ENCODE measurements at regions not wholly inside any gene's neighbourhood (a gene's known extent, or its start where the extent isn't known, plus 50 kb on each side); places are given as distances from the start of the nearest gene placed in this dataset.

DNA sequence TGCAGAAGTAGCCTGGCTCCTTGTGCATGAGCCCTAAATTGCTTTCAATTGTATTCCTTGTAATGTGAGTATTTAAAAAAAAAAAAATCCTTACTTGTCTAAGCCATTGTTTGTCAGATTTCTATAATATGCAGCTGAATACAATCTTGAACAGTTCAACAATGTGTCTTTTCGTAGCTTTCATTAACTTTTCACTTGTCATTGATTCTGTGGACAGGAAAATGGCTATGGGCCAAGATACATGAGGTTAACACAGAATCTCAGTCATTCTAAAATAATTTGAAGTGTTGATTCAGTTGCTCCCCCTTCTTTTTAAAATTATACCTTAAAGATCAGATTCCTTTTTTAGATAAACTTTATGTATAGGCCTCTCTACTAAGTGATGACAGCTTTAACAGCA is 395.8 kb upstream of the KLF12 start:
- peaks cover 0 to 3% (median 0%) of the 10 kb centered on the region in 7 donors for H3K9me3 Mint-ChIP-seq
- H3K27ac ChIP-seq (ENCODE audit: insufficient read depth, low read length, poor library complexity, severe bottlenecking), result no peak overlapping the region
- ATAC-seq (ENCODE audit: low read depth in 2 of 2) (no peak), DNase-seq (no peak)
- H3K27ac Mint-ChIP-seq, result no peak overlapping the region
- H3K36me3 Mint-ChIP-seq, result no peaks in the 10 kb centered on the region
- no peaks in the 10 kb centered on the region for H3K4me1 ChIP-seq (ENCODE audit: control insufficient read depth, insufficient read depth, low read length, poor library complexity, severe bottlenecking)
- H3K36me3 ChIP-seq (ENCODE audit: control insufficient read depth, insufficient read depth, low read length), result no peaks in the 10 kb centered on the region
- no peaks in the 10 kb centered on the region for H3K27me3 ChIP-seq (ENCODE audit: control insufficient read depth, insufficient read depth, low read length)
- no peaks in the 10 kb centered on the region for H3K9me3 ChIP-seq (ENCODE audit: control insufficient read depth in 2 of 2, low read length in 2 of 2)
- H3K4me3 ChIP-seq (ENCODE audit: low read depth, low read length), result no peak overlapping the region
- peaks cover 9% of the 10 kb centered on the region for H3K27me3 Mint-ChIP-seq
- no peak overlapping the region for H3K4me3 Mint-ChIP-seq
- H3K4me1 Mint-ChIP-seq, result no peaks in the 10 kb centered on the region

DNA sequence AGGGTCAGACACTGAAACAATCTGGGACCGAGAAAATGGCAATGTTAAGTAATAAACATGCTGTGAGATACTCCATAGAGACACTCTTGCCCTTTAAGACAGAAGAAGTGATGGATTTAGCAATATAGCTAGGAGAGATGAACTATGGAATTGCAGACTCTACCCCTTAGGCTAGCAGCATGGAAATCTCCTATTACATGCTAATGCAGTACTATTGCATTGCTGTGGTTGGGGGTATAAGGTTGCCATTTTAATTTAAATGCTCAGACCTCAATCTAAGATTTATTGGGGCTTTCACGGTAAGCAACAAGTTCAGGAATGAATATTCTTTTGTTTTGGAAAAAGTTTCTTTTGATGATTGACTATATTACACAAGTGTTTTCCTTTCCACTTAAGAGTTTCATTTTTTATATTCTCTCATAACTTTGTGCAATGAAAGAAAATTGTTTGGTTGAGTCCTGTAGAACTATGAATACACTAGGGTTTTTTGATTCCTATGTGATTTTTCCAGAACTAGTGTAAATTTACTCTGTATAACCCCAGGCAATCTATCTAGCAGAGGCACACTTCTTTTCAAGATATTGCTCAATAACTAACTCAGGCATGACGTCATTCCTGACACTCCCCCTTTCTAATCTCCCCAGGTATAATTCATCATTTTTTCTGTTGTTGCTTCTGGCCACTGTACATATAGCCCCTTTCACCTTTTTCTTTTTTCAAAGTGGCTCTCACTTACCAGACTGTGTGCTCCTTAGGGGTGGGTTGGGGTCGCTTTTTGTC is 394.7 kb upstream of the KLF12 start:
- DNase-seq (no peak), ATAC-seq (ENCODE audit: low read depth in 2 of 2) (no peak)
- H3K27ac Mint-ChIP-seq, result no peak overlapping the region
- no peaks in the 10 kb centered on the region for H3K9me3 ChIP-seq (ENCODE audit: control insufficient read depth in 2 of 2, low read length in 2 of 2)
- H3K36me3 ChIP-seq (ENCODE audit: control insufficient read depth, insufficient read depth, low read length), result no peaks in the 10 kb centered on the region
- H3K9me3 Mint-ChIP-seq, result peaks cover 0 to 3% (median 0%) of the 10 kb centered on the region in 7 donors
- H3K27ac ChIP-seq (ENCODE audit: insufficient read depth, low read length, poor library complexity, severe bottlenecking), result no peak overlapping the region
- H3K4me3 ChIP-seq (ENCODE audit: low read depth, low read length), result no peak overlapping the region
- H3K4me1 ChIP-seq (ENCODE audit: control insufficient read depth, insufficient read depth, low read length, poor library complexity, severe bottlenecking), result no peaks in the 10 kb centered on the region
- H3K4me3 Mint-ChIP-seq, result no peak overlapping the region
- no peaks in the 10 kb centered on the region for H3K4me1 Mint-ChIP-seq
- peaks cover 9% of the 10 kb centered on the region for H3K27me3 Mint-ChIP-seq
- H3K27me3 ChIP-seq (ENCODE audit: control insufficient read depth, insufficient read depth, low read length), result no peaks in the 10 kb centered on the region
- H3K36me3 Mint-ChIP-seq, result no peaks in the 10 kb centered on the region

DNA sequence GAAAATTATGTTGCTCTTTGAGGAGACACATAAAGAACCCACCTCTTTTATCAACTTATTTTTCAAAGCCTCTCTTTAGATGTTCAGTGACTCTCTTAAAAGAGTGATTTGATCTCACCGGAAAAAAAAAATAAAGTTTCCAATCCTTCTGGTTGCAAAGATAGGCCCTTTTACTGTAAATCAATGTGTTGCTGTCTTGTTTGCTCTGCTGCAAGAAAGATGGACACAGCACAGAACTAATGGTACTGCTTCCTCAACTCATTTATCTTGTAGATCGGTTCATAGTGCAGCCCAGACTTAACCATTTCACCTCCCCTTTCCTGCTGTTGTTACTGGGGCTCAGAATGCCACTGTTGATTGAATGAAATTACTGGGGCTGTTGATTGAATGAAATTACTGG is 388.9 kb upstream of the KLF12 start:
- Mint-ChIP-seq H3K4me3 (no peak overlapping the region), H3K27me3 (peaks cover 9% of the 10 kb centered on the region), H3K36me3 (no peaks in the 10 kb centered on the region), H3K4me1 (peaks cover 0 to 6% (median 0%) of the 10 kb centered on the region in 4 donors), H3K9me3 (peaks cover 0 to 4% (median 0%) of the 10 kb centered on the region in 7 donors), H3K27ac (no peak overlapping the region)
- H3K27me3 ChIP-seq (ENCODE audit: control insufficient read depth, insufficient read depth, low read length), result no peaks in the 10 kb centered on the region
- ATAC-seq (ENCODE audit: low read depth in 2 of 2) (no peak), DNase-seq (no peak)
- no peaks in the 10 kb centered on the region for H3K4me1 ChIP-seq (ENCODE audit: control insufficient read depth, insufficient read depth, low read length, poor library complexity, severe bottlenecking)
- no peaks in the 10 kb centered on the region for H3K9me3 ChIP-seq (ENCODE audit: control insufficient read depth in 2 of 2, low read length in 2 of 2)
- no peak overlapping the region for H3K4me3 ChIP-seq (ENCODE audit: low read depth, low read length)
- H3K36me3 ChIP-seq (ENCODE audit: control insufficient read depth, insufficient read depth, low read length), result no peaks in the 10 kb centered on the region
- H3K27ac ChIP-seq (ENCODE audit: insufficient read depth, low read length, poor library complexity, severe bottlenecking), result no peak overlapping the region

DNA sequence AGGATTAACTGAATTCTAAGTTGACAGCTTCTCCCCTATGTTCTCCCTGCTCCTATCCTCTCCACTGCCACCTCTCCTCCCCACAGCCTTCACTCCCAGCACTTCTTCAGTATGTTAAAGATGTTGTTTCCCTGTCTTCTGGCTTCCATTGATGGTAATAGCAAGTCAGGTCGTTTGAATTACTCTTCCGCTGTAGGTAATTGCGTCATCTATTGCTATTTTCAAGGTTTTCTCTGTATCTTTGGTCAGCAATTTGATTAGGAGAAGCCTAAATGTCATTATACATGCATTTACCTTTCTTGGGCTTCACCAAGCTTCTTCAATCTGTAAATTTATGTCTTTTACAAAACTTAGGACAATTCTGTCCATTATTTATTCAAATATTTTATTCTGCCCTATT is 377.3 kb upstream of the KLF12 start:
- Histone ChIP-seq H3K36me3 (ENCODE audit: control insufficient read depth, insufficient read depth, low read length) (no peaks in the 10 kb centered on the region), H3K27me3 (ENCODE audit: control insufficient read depth, insufficient read depth, low read length) (no peaks in the 10 kb centered on the region), H3K4me1 (ENCODE audit: control insufficient read depth, insufficient read depth, low read length, poor library complexity, severe bottlenecking) (no peaks in the 10 kb centered on the region), H3K4me3 (ENCODE audit: low read depth, low read length) (no peak overlapping the region), H3K27ac (ENCODE audit: insufficient read depth, low read length, poor library complexity, severe bottlenecking) (no peak overlapping the region), H3K9me3 (ENCODE audit: control insufficient read depth in 2 of 2, low read length in 2 of 2) (no peaks in the 10 kb centered on the region)
- Mint-ChIP-seq H3K27ac (no peak overlapping the region), H3K36me3 (no peaks in the 10 kb centered on the region), H3K4me1 (no peaks in the 10 kb centered on the region), H3K9me3 (peaks cover 0 to 8% (median 5%) of the 10 kb centered on the region in 7 donors), H3K4me3 (no peak overlapping the region), H3K27me3 (peaks cover 28% of the 10 kb centered on the region)
- DNase-seq (no peak), ATAC-seq (ENCODE audit: low read depth in 2 of 2) (no peak)

DNA sequence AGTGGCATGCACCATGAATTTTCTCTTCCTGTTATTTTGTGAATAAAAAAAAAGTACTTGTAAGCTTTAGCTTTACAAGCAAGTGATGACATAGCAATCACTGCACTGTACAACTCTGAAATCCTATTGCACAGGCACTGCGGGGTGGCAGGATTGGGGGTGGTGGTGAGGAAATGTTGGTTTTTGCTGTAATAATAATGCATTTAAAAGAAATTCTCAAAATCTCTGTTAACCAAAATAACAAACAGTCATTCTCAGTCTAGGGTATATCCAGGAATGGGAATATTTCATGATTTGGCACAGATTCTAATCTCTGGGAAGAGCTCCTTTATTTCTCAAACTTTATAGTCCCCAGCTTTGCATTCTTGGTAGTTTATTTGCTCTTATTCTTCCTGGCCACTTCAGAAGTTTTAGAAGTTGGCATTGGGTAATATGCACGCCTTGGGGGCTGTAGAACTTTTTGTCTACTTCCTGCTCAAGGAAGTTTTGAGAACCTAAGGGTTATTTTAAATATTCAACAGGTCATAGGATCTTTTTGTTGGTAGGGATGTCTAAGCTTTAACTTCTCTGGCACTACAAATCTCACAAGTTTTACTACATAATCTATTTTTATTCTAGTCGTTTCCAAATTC is 353.0 kb upstream of the KLF12 start:
- H3K4me3 ChIP-seq (ENCODE audit: low read depth, low read length), result no peak overlapping the region
- no peaks in the 10 kb centered on the region for H3K27me3 ChIP-seq (ENCODE audit: control insufficient read depth, insufficient read depth, low read length)
- no peaks in the 10 kb centered on the region for H3K4me1 ChIP-seq (ENCODE audit: control insufficient read depth, insufficient read depth, low read length, poor library complexity, severe bottlenecking)

DNA sequence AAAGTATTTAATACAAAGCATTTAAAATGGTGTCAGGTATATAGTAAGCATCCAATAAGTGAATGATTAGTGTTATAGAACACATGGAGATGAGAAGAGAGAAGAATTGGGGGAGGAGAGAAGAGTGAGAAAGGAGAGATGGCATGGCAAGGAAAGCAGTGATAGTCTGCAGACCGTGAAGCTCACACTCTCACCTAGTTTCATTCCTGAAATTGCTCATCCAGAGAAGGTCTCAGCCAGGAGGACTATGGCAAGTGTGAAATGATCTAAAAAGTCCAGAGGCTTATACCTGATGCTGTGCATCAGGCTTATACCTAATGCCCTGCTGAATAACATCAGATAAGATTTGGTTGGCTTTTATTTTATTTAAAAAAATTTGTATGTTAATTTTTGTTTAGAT is 351.6 kb upstream of the KLF12 start:
- Histone ChIP-seq H3K36me3 (ENCODE audit: control insufficient read depth, insufficient read depth, low read length) (no peaks in the 10 kb centered on the region), H3K4me3 (ENCODE audit: low read depth, low read length) (no peak overlapping the region), H3K27me3 (ENCODE audit: control insufficient read depth, insufficient read depth, low read length) (no peaks in the 10 kb centered on the region), H3K4me1 (ENCODE audit: control insufficient read depth, insufficient read depth, low read length, poor library complexity, severe bottlenecking) (no peaks in the 10 kb centered on the region), H3K9me3 (ENCODE audit: control insufficient read depth in 2 of 2, low read length in 2 of 2) (no peaks in the 10 kb centered on the region), H3K27ac (ENCODE audit: insufficient read depth, low read length, poor library complexity, severe bottlenecking) (no peak overlapping the region)
- no peak for DNase-seq
- H3K36me3 Mint-ChIP-seq, result no peaks in the 10 kb centered on the region
- peaks cover 14% of the 10 kb centered on the region for H3K27me3 Mint-ChIP-seq
- no peak overlapping the region for H3K27ac Mint-ChIP-seq
- no peak for ATAC-seq (ENCODE audit: low read depth in 2 of 2)
- peaks cover 0 to 7% (median 3%) of the 10 kb centered on the region in 4 donors for H3K4me1 Mint-ChIP-seq
- H3K4me3 Mint-ChIP-seq, result no peak overlapping the region
- peaks cover 0 to 6% (median 0%) of the 10 kb centered on the region in 7 donors for H3K9me3 Mint-ChIP-seq

More for the DNA sequence above, 353.0 kb upstream of the KLF12 start:
- Mint-ChIP-seq H3K4me3 (no peak overlapping the region), H3K27me3 (peaks cover 14% of the 10 kb centered on the region), H3K36me3 (no peaks in the 10 kb centered on the region), H3K4me1 (peaks cover 0 to 7% (median 3%) of the 10 kb centered on the region in 4 donors), H3K9me3 (peaks cover 0 to 9% (median 0%) of the 10 kb centered on the region in 7 donors), H3K27ac (no peak overlapping the region)
- ATAC-seq (ENCODE audit: low read depth in 2 of 2) (no peak), DNase-seq (no peak)
- Histone ChIP-seq H3K36me3 (ENCODE audit: control insufficient read depth, insufficient read depth, low read length) (no peaks in the 10 kb centered on the region), H3K27ac (ENCODE audit: insufficient read depth, low read length, poor library complexity, severe bottlenecking) (no peak overlapping the region), H3K9me3 (ENCODE audit: control insufficient read depth in 2 of 2, low read length in 2 of 2) (no peaks in the 10 kb centered on the region)

DNA sequence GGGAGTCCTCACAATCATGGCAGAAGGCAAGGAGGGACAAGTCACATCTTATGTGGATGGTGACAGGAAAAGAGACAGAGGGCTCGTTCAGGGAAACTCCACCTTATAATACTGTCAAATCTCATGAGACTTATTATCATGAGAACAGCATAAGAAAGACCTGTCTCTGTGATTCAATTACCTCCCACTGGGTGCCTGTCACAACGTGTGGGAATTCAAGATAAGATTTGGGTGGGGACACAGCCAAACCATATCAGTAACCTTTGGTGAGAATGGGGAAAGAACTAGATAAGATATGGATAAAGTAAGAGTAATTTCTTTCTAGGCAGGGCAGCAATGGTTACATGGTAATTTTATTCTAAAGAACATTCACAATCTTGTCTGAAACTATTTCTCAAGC is 344.9 kb upstream of the KLF12 start:
- Mint-ChIP-seq H3K27ac (no peak overlapping the region), H3K27me3 (peaks cover 18% of the 10 kb centered on the region), H3K4me1 (no peaks in the 10 kb centered on the region), H3K4me3 (no peak overlapping the region), H3K9me3 (peaks cover 0 to 3% (median 0%) of the 10 kb centered on the region in 7 donors), H3K36me3 (no peaks in the 10 kb centered on the region)
- H3K27ac ChIP-seq (ENCODE audit: insufficient read depth, low read length, poor library complexity, severe bottlenecking), result no peak overlapping the region
- no peaks in the 10 kb centered on the region for H3K4me1 ChIP-seq (ENCODE audit: control insufficient read depth, insufficient read depth, low read length, poor library complexity, severe bottlenecking)
- DNase-seq (no peak), ATAC-seq (ENCODE audit: low read depth in 2 of 2) (no peak)
- H3K36me3 ChIP-seq (ENCODE audit: control insufficient read depth, insufficient read depth, low read length), result no peaks in the 10 kb centered on the region
- no peak overlapping the region for H3K4me3 ChIP-seq (ENCODE audit: low read depth, low read length)
- H3K9me3 ChIP-seq (ENCODE audit: control insufficient read depth in 2 of 2, low read length in 2 of 2), result no peaks in the 10 kb centered on the region
- no peaks in the 10 kb centered on the region for H3K27me3 ChIP-seq (ENCODE audit: control insufficient read depth, insufficient read depth, low read length)

DNA sequence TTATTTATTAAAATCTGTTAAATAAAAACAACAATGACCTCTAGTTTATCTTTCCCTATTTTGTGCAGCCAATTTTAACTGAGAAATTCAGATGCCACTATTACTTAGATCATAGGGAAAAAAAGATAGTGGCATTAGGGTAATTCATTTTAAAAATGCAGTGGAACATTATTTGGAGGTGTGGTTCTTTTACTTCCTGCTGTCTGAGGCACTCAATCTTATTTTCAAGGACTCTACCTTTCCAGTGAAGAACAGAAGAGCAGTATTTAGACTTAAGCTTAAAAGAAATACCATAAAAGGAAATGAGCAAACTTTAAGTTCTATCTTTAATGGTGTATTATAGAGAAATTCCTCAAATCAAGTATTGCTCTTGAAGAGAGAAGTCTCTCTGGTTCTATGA is 342.6 kb upstream of the KLF12 start:
- Histone ChIP-seq H3K9me3 (ENCODE audit: control insufficient read depth in 2 of 2, low read length in 2 of 2) (no peaks in the 10 kb centered on the region), H3K27ac (ENCODE audit: insufficient read depth, low read length, poor library complexity, severe bottlenecking) (no peak overlapping the region), H3K27me3 (ENCODE audit: control insufficient read depth, insufficient read depth, low read length) (peaks cover 2% of the 10 kb centered on the region), H3K4me1 (ENCODE audit: control insufficient read depth, insufficient read depth, low read length, poor library complexity, severe bottlenecking) (no peaks in the 10 kb centered on the region), H3K36me3 (ENCODE audit: control insufficient read depth, insufficient read depth, low read length) (no peaks in the 10 kb centered on the region), H3K4me3 (ENCODE audit: low read depth, low read length) (no peak overlapping the region)
- H3K4me1 Mint-ChIP-seq, result no peaks in the 10 kb centered on the region
- ATAC-seq (ENCODE audit: low read depth in 2 of 2) (no peak), DNase-seq (no peak)
- no peaks in the 10 kb centered on the region for H3K36me3 Mint-ChIP-seq
- H3K27me3 Mint-ChIP-seq, result peaks cover 12% of the 10 kb centered on the region
- H3K4me3 Mint-ChIP-seq, result no peak overlapping the region
- H3K27ac Mint-ChIP-seq, result no peak overlapping the region
- H3K9me3 Mint-ChIP-seq, result peaks cover 0 to 3% (median 0%) of the 10 kb centered on the region in 7 donors
